HG03571 (cell line): ENCODE measurements at regions not wholly inside any gene's neighbourhood (a gene's known extent, or its start where the extent isn't known, plus 50 kb on each side); places are given as distances from the start of the nearest gene placed in this dataset.

Experiments used
- ATAC-seq: cut with Tn5 transposase; IDR thresholded peaks from one replicate; pipeline ENCODE4 v1.9.1; 2021; ENCODE audit not compliant: unreplicated experiment

- ATAC-seq: no peak
These were observed 466.8 kb downstream of the SOX6 start for GRCh38 chr11:15889363-15890030.

DNA sequence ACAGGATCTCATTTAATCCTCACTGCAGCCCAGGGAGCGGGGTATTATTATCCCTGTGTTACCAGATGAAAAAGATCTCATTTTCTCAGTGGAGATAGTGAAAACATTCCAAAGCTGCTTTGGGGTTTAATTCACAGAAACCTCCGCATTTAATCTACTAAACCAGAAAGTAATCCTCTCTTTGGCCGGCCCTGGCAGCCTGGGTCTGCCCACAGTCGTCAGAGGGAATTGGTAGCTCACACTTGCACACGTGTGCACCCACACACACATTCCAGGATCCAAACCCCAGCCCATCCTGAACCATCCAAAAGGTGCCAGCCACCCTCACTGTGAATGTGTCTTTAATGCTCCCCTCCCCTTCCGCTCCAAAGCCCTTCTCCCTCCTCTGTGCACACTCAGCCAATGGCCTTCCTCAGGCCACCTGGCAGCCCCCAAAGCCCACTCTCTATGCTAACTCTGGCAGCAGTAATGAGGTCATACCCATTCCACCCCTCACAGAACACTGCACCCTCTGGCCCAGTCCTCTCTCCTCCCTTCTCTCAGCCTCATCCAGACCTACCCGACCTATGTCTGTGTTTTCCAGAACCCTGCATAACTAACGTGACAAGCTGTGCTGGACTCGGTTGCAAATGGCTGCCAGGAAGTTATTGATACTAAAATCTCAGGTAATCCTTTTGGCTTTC lies 466.2 kb downstream of the SOX6 start:
- ATAC-seq: no peak

- no peak for ATAC-seq
These were observed 463.3 kb downstream of the SOX6 start for GRCh38 chr11:15893080-15893492.

- ATAC-seq: no peak
These were observed 460.3 kb downstream of the SOX6 start for GRCh38 chr11:15896026-15896425.

- no peak for ATAC-seq
These were observed 459.8 kb downstream of the SOX6 start for GRCh38 chr11:15896530-15896929.

DNA sequence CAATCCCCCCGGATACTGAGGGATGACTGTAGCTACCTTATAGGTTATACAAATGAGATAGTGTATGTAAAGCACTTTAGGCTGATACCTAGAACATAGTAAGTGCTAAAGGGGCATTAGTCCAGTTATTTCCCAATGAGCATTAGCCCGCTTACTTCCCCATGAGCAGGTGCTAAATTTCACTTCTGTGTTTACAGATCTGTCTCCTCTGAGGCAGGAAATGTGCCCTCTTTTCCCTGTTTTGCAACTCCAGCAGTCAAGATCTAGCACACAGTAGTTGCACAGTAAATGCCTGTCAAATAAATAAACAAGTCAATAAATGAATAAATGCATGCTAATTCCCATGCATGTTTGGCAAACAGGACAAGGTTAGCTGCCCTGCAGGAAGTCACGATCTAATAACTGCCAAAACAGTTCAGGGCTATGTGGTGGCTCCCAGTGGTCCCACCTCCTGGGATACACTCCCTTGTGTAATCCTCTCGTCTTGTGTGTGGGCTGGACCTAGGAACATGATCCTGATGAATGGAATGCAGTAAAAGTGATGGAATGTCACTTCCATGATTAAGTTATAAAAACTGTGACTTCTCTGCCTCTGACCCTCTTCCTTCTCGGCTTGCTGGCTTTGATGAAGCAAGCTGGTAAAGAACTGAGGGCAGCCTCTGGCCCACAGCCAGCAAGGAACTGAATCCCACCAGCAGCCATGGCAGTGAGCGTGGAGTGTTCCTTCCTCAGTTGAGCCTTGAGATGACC lies 459.0 kb downstream of the SOX6 start:
- ATAC-seq: no peak

GRCh38 chr11:15901054-15901453 lies 455.3 kb downstream of the SOX6 start:
- ATAC-seq: no peak

DNA sequence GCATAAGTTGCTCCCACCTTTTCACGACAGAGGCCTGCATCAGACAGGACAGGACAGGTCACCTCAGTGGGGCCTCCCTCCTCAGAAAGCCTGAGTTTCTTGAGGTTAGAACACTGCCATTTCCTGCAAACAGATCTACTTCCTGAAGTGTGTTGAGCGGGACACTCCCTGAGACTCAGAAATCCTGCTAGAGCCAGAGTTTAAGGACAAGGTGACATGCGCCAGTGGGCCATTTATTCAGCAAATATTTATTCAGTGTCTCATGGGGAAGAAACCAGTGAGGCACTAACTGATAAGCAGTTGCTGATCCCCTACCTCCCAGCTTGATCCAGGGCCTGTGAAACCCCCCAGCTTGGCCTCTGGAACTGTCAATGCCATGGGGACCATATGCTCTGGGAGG lies 454.6 kb downstream of the SOX6 start:
- no peak for ATAC-seq

- no peak for ATAC-seq
These were observed 453.1 kb downstream of the SOX6 start for GRCh38 chr11:15903246-15903645.

GRCh38 chr11:15905366-15906104 lies 450.8 kb downstream of the SOX6 start:
- ATAC-seq: no peak

DNA sequence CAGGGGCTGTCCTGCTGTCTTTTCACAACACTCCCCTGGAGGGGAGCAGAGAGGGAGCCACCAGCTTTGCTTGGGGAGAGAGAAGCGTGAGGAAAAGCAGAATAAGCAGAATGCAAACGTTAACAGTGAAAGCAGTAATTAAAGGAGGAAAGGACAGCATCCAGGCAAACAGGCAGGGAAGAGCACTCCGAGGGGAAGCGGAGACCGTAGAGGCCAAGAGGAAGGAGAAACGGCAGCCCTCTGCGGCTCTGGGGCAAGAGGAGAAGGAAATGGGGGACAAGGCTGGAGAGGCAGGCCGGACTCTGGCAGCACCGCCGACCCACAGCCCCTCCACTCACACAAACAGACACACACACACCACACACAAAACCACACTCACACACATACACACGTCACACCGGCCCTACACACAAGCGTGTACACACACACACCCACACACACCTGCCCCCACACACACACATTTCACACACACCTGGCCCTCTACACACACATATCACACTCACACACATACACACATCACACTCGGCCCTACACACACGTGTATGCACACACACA lies 449.8 kb downstream of the SOX6 start:
- no peak for ATAC-seq

- no peak for ATAC-seq
These were observed 448.5 kb downstream of the SOX6 start for GRCh38 chr11:15907806-15908205.

- no peak for ATAC-seq
These were observed 446.3 kb downstream of the SOX6 start for GRCh38 chr11:15909937-15910598.

DNA sequence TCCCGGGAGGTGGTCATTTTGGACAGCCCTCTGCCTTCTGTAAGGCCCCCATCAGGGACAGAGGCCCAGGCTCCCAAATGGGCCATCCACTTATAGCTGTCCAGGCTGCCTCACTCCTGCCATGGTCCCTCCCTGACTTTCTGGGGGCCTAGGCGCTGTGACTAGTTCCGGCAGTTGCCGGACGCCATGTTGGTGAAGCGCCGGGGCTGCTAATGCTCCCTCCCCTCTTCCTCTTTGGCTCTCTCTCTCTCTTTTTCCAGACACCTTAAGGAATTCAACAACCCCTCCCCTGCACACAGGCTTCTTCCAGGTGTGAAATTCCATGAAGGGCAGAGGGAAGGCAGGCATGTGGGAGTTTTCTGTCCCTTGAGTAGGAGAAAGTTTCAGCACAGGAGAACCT lies 445.6 kb downstream of the SOX6 start:
- ATAC-seq: no peak

GRCh38 chr11:15911377-15912044 lies 444.8 kb downstream of the SOX6 start:
- no peak for ATAC-seq

GRCh38 chr11:15912291-15912690 lies 444.1 kb downstream of the SOX6 start:
- ATAC-seq: no peak

- ATAC-seq: no peak
These were observed 443.5 kb downstream of the SOX6 start for GRCh38 chr11:15912825-15913224.

DNA sequence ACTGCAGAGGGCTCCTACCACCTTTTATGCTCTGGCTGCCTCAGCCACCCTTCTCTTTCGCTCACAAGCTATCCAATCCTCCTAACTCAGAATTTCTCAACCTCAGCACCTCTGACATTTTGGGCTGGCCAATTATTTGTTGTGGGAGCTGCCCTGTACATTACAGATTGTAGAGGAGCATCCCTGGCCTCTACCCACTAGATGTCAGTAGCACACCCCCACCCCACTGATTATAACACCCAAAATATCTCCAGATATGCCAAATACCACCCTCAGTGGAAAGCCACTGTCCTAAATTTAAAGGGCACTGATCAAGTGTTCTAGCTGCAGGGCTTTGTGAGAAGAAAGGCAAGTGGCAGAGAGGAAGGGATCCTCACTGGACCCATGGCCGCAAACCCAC lies 443.1 kb downstream of the SOX6 start:
- no peak for ATAC-seq
